Endothelial cell of umbilical vein (primary cell): ENCODE measurements at regions not wholly inside any gene's neighbourhood (a gene's known extent, or its start where the extent isn't known, plus 50 kb on each side); places are given as distances from the start of the nearest gene placed in this dataset.

ENCODE experiments used
- BruUV-seq: library from RNA; stranded (reverse); fragments of 400-500 nt; replicated peaks from 2 replicates; lab custom pipeline; 2021; lab: Mats Ljungman, UMichigan
- CTCF ChIA-PET: fragments of 300-600, 350-600 bp; sonication (Branson Sonifier 250); formaldehyde crosslinking; loops from one replicate; lab custom pipeline; 2021; ENCODE audit warnings: antibody characterized with exemption, inconsistent platforms; lab: Charles Lee
- POLR2A ChIA-PET: fragments of 300-600, 350-600 bp; sonication (Branson Sonifier 250); formaldehyde crosslinking; loops from one replicate; lab custom pipeline; 2021; ENCODE audit warnings: antibody characterized with exemption, inconsistent platforms; lab: Charles Lee
- DNase-seq: peaks from one replicate; pipeline ENCODE4 v3.0.0-alpha.2; 2011; ENCODE audit warnings: low read depth, low spot score
- FAIRE-seq: peaks from 2 replicates; lab custom pipeline; 2011; peaks lifted over from hg19 to GRCh38; lab: Jason Lieb, UNC
- H2AFZ ChIP-seq: 2 replicates; pipeline ENCODE4 v1.6.0; 2012; ENCODE audit warnings: low read depth, low read length, control low read depth, inconsistent platforms
- H3K27ac ChIP-seq: 2 replicates; pipeline ENCODE4 v1.5.1; 2011; ENCODE audit warnings: low read depth, mild to moderate bottlenecking, control low read depth, low read length, moderate library complexity; ENCODE audit not compliant: insufficient read depth
- H3K27me3 ChIP-seq, 2 experiments: 2 replicates each; pipeline versions ENCODE4 v1.6.0 to v1.6.1; 2011; ENCODE audit warnings: low read length in 2 of 2, mixed read lengths in 1 of 2; ENCODE audit not compliant: control insufficient read depth in 2 of 2, insufficient read depth in 2 of 2
- H3K36me3 ChIP-seq, 2 experiments: 2 replicates in 1 of 2; 3 replicates in 1 of 2; pipeline ENCODE4 v1.5.1; 2011; ENCODE audit warnings: low read length in 2 of 2, mild to moderate bottlenecking in 1 of 2, moderate library complexity in 1 of 2; ENCODE audit not compliant: control insufficient read depth in 2 of 2, insufficient read depth in 2 of 2; ENCODE audit errors: extremely low read depth in 1 of 2
- H3K4me1 ChIP-seq: 3 replicates; pipeline ENCODE4 v1.5.1; 2011; ENCODE audit warnings: mild to moderate bottlenecking, low read length; ENCODE audit not compliant: control insufficient read depth, insufficient read depth; ENCODE audit errors: extremely low read depth
- H3K4me2 ChIP-seq: 2 replicates; pipeline ENCODE4 v1.6.1; 2011; ENCODE audit warnings: low read length, control low read depth, mixed read lengths; ENCODE audit not compliant: insufficient read depth
- H3K4me3 ChIP-seq, 3 experiments: fragments of 200-600 bp in 1 of 3; sonication (generic), shearing (Covaris generic) in 1 of 3; replicated peaks in 1 of 3; 2 replicates each; pipeline ENCODE4 v1.5.1; 2011 to 2016; ENCODE audit warnings: control low read depth in 3 of 3, low read length in 3 of 3, mild to moderate bottlenecking in 2 of 3, inconsistent platforms in 1 of 3, low read depth in 1 of 3, moderate library complexity in 1 of 3; ENCODE audit not compliant: insufficient read depth in 1 of 3
- H3K79me2 ChIP-seq: 2 replicates; pipeline ENCODE4 v1.6.0; 2012; ENCODE audit warnings: low read length, inconsistent platforms; ENCODE audit not compliant: control insufficient read depth, insufficient read depth
- H3K9ac ChIP-seq: replicated peaks from 2 replicates; pipeline ENCODE3; 2011; ENCODE audit warnings: low read length, control low read depth; ENCODE audit not compliant: insufficient read depth; ENCODE audit errors: extremely low read depth
- H3K9me1 ChIP-seq: replicated peaks from 3 replicates; pipeline ENCODE4 v1.6.0; 2011; ENCODE audit warnings: mild to moderate bottlenecking, low read length; ENCODE audit not compliant: control insufficient read depth, insufficient read depth; ENCODE audit errors: extremely low read depth
- H3K9me3 ChIP-seq: replicated peaks from 2 replicates; pipeline ENCODE4 v1.5.1; 2012; ENCODE audit warnings: low read length, inconsistent platforms; ENCODE audit not compliant: control insufficient read depth, insufficient read depth
- H4K20me1 ChIP-seq: replicated peaks from 2 replicates; pipeline ENCODE3; 2011; ENCODE audit warnings: mild to moderate bottlenecking, low read length; ENCODE audit not compliant: control insufficient read depth, insufficient read depth; ENCODE audit errors: extremely low read depth
- EZH2 ChIP-seq: IDR thresholded peaks from 2 replicates; pipeline ENCODE4 v1.6.1; 2012; ENCODE audit warnings: borderline replicate concordance, low read depth, mild to moderate bottlenecking, moderate library complexity, low read length, inconsistent platforms; ENCODE audit not compliant: severe bottlenecking
- FOS ChIP-seq: IDR thresholded peaks from 2 replicates; pipeline ENCODE4 v1.6.1; 2011; ENCODE audit warnings: mild to moderate bottlenecking, low read length, moderate library complexity, borderline replicate concordance; ENCODE audit not compliant: insufficient read depth
- GATA2 ChIP-seq: IDR thresholded peaks from 2 replicates; pipeline ENCODE4 v1.7.0; 2011; ENCODE audit warnings: low read depth, mild to moderate bottlenecking, moderate library complexity, mixed read lengths, low read length; ENCODE audit not compliant: insufficient read length, insufficient read depth
- JUN ChIP-seq: IDR thresholded peaks from 2 replicates; pipeline ENCODE4 v1.6.1; 2011; ENCODE audit warnings: borderline replicate concordance, low read depth; ENCODE audit not compliant: insufficient read length, insufficient read depth
- MAX ChIP-seq: IDR thresholded peaks from 2 replicates; pipeline ENCODE4 v1.6.1; 2011; ENCODE audit not compliant: insufficient read depth, insufficient read length
- MYC ChIP-seq: IDR thresholded peaks from one replicate; pipeline ENCODE4 v1.6.1; 2011; ENCODE audit warnings: mild to moderate bottlenecking, low read depth, low read length
- POLR2A ChIP-seq: IDR thresholded peaks from 2 replicates; pipeline ENCODE4 v1.6.1; 2012; ENCODE audit warnings: low read depth, mild to moderate bottlenecking, control low read depth, low read length
- POLR2AphosphoS5 ChIP-seq: IDR thresholded peaks from 2 replicates; pipeline ENCODE4 v1.6.1; 2012; ENCODE audit warnings: low read depth, mild to moderate bottlenecking, control low read depth, low read length, moderate library complexity; ENCODE audit not compliant: insufficient read depth
- dilution Hi-C: fragments of 300-500 bp; cut with MboI; formaldehyde crosslinking; loops from one replicate; pipeline ENCODE4 v1.15.0; 2019; ENCODE audit warnings: low sequenced_read_pairs; ENCODE audit not compliant: extremely low pct_ligation_motif_present
- intact Hi-C: fragments of 100-400 bp; cut with micrococcal nuclease; formaldehyde crosslinking; loops from one replicate; pipeline ENCODE4 v1.10.0; 2022
- TF ChIP-seq, protein P1 (sequence below), 2 donors: IDR thresholded peaks; 1 replicate in 1 of 2; 2 replicates in 1 of 2; pipeline ENCODE4 v1.5.1; 2011; ENCODE audit warnings: low read length in 2 of 2, mild to moderate bottlenecking in 2 of 2, moderate library complexity in 2 of 2, control low read depth in 1 of 2, inconsistent platforms in 1 of 2, low read depth in 1 of 2; ENCODE audit not compliant: insufficient read depth in 1 of 2; ENCODE audit errors: extremely low read depth in 1 of 2

GRCh38 chr5:68849103-68849502 lies 244.7 kb upstream of the SLC30A5 start:
- no peak overlapping the region for H3K4me3 ChIP-seq
- H3K9ac ChIP-seq: no peak overlapping the region
- no peak for TF ChIP-seq POLR2A
- no peak for TF ChIP-seq MYC
- TF ChIP-seq GATA2: no peak
- no peak for TF ChIP-seq JUN
- TF ChIP-seq MAX: no peak
- no peak for TF ChIP-seq FOS
- TF ChIP-seq, protein P1, sequence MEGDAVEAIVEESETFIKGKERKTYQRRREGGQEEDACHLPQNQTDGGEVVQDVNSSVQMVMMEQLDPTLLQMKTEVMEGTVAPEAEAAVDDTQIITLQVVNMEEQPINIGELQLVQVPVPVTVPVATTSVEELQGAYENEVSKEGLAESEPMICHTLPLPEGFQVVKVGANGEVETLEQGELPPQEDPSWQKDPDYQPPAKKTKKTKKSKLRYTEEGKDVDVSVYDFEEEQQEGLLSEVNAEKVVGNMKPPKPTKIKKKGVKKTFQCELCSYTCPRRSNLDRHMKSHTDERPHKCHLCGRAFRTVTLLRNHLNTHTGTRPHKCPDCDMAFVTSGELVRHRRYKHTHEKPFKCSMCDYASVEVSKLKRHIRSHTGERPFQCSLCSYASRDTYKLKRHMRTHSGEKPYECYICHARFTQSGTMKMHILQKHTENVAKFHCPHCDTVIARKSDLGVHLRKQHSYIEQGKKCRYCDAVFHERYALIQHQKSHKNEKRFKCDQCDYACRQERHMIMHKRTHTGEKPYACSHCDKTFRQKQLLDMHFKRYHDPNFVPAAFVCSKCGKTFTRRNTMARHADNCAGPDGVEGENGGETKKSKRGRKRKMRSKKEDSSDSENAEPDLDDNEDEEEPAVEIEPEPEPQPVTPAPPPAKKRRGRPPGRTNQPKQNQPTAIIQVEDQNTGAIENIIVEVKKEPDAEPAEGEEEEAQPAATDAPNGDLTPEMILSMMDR (IDR thresholded peaks at IDR 0.05; ENCODE audit: extremely low read depth in 1 of 2, insufficient read depth in 1 of 2, low read depth in 1 of 2, low read length in 2 of 2): no peak
- TF ChIP-seq POLR2AphosphoS5: no peak
- TF ChIP-seq EZH2: no peak
- POLR2A ChIA-PET: no interaction called here
- no peak overlapping the region for H3K27ac ChIP-seq
- H2AFZ ChIP-seq: no peak overlapping the region
- H3K27me3 ChIP-seq: no peaks in the 10 kb centered on the region
- H3K9me1 ChIP-seq: no peaks in the 10 kb centered on the region
- dilution Hi-C loops (no loop called here), intact Hi-C loops (no loop called here)
- H3K4me2 ChIP-seq: no peak overlapping the region
- H3K4me1 ChIP-seq: no peaks in the 10 kb centered on the region
- BruUV-seq: no TSS peak
- H3K36me3 ChIP-seq: no peaks in the 10 kb centered on the region
- no peaks in the 10 kb centered on the region for H3K9me3 ChIP-seq
- no peaks in the 10 kb centered on the region for H3K79me2 ChIP-seq
- FAIRE-seq (no peak), DNase-seq (no peak)
- CTCF ChIA-PET: no interaction called here
- no peaks in the 10 kb centered on the region for H4K20me1 ChIP-seq
